AG10803 (cell line): ENCODE measurements at regions not wholly inside any gene's neighbourhood (a gene's known extent, or its start where the extent isn't known, plus 50 kb on each side); places are given as distances from the start of the nearest gene placed in this dataset.

ENCODE experiments used
- DNase-seq: peaks from one replicate; pipeline ENCODE4 v3.0.0; 2010; ENCODE audit warnings: low read depth
- H3K4me3 ChIP-seq: 2 replicates; pipeline ENCODE4 v1.5.1; 2011; ENCODE audit warnings: mild to moderate bottlenecking, low read length, control low read depth
- CTCF ChIP-seq: conservative IDR thresholded peaks from 2 replicates; pipeline ENCODE4 v1.5.1; 2011; ENCODE audit warnings: mild to moderate bottlenecking, low read length, control low read depth, inconsistent platforms

- no peak for DNase-seq
- no peak overlapping the region for H3K4me3 ChIP-seq
- TF ChIP-seq CTCF = no peak
Measured at GRCh38 chr2:139218181-139218580, 438.0 kb upstream of the NXPH2 start.

- no peak overlapping the region for H3K4me3 ChIP-seq
- DNase-seq = no peak
- TF ChIP-seq CTCF = no peak
Measured at GRCh38 chr2:139217641-139218040, 437.5 kb upstream of the NXPH2 start.

DNA sequence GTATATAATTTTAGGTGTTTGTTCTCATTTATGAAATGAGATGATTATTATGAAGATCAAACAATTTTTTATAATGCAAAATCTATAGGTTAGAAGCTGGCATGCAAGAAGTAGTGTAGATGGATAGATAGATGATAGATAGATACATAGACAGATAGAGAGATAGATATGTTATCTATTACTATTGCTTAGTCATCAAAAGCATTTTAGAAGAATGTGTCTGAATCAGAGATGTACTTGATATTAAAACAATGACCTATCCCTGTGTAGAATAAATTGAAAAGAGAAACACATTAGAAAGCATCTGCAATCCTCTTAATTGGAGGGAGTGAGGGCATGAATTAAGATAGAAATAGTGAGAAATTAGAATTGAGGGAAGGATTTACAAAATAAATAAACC lies 436.2 kb upstream of the NXPH2 start:
- no peak for DNase-seq
- TF ChIP-seq CTCF = no peak
- no peak overlapping the region for H3K4me3 ChIP-seq

DNA sequence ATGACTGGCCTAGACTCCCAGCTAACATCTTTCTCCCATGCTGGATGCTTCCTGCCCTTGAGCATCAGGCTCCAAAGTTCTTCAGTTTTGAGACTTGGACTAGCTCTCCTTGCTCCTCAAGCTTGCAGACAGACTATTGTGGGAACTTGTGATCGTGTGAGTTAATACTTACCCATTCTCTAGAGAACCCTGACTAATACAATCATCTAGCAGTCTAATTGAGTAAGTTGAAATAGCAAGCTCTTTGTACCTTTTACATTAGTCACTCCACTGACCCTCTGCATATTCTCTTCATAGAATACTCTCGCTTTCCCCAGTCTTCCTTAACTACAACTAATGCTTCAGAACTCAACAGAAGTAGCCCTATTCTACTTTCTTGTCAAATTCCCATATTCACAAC lies 434.6 kb upstream of the NXPH2 start:
- DNase-seq = no peak
- H3K4me3 ChIP-seq = no peak overlapping the region
- no peak for TF ChIP-seq CTCF

- no peak for DNase-seq
- H3K4me3 ChIP-seq = no peak overlapping the region
- no peak for TF ChIP-seq CTCF
Measured at GRCh38 chr2:139209586-139209985, 429.4 kb upstream of the NXPH2 start.

- DNase-seq = no peak
- no peak for TF ChIP-seq CTCF
- H3K4me3 ChIP-seq = no peak overlapping the region
Measured at GRCh38 chr2:139201516-139201915, 421.3 kb upstream of the NXPH2 start.

DNA sequence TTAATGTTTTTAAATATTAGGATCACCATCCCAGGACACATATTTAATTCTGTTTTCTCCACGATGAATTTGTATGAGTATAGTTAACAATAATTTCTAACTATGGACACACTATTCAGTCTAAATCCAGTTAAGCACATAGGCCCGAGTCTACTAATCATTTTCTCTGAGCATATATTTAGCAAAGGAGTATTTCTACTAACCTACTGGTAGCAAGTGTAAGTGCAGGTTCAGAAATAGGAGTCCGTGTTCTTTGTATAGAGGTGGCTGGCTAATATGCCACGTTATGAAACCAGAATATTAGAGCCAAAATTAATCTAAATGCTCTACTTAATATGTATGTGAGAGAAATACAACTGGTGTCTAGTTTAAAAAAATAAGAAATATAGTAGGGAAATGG lies 416.6 kb upstream of the NXPH2 start:
- TF ChIP-seq CTCF = no peak
- DNase-seq = no peak

More for the DNA sequence above, 416.6 kb upstream of the NXPH2 start:
- no peak overlapping the region for H3K4me3 ChIP-seq
